ENCODE measurements at regions not wholly inside any gene's neighbourhood (a gene's known extent, or its start where the extent isn't known, plus 50 kb on each side); places are given as distances from the start of the nearest gene placed in this dataset.

GRCh38 chr5:164578911-164579310 lies 1073.5 kb downstream of the MAT2B start:
- TF ChIP-seq EHMT2 (IDR thresholded peaks at IDR 0.05; ENCODE audit: borderline replicate concordance, low read depth, low read length): no peak
- no peak for TF ChIP-seq RFX1 (IDR thresholded peaks at IDR 0.05)
- no peak for TF ChIP-seq ATF3 (CRISPR knock-in tag; IDR thresholded peaks at IDR 0.05)
- no peak for TF ChIP-seq RFX5 (IDR thresholded peaks at IDR 0.05; ENCODE audit: low read depth, low read length)
- no peak for TF ChIP-seq JDP2 (CRISPR knock-in tag; IDR thresholded peaks at IDR 0.05; ENCODE audit: borderline replicate concordance)
- TF ChIP-seq CTCF (CRISPR knock-in tag; IDR thresholded peaks at IDR 0.05): no peak
- TF ChIP-seq CREM (IDR thresholded peaks at IDR 0.05): no peak
- TF ChIP-seq CREM (CRISPR knock-in tag; IDR thresholded peaks at IDR 0.05): no peak
- no peak for TF ChIP-seq KDM3A (CRISPR knock-in tag; IDR thresholded peaks at IDR 0.05; ENCODE audit: low read depth)
- no peak for TF ChIP-seq ZNF280D (CRISPR knock-in tag; IDR thresholded peaks at IDR 0.05)
- TF ChIP-seq HDAC6 (IDR thresholded peaks at IDR 0.05; ENCODE audit: low read depth, low read length): no peak
- no peak for TF ChIP-seq FOXK1 (CRISPR knock-in tag; IDR thresholded peaks at IDR 0.05; ENCODE audit: borderline replicate concordance, low read depth)
- TF ChIP-seq RAD21 (CRISPR knock-in tag; IDR thresholded peaks at IDR 0.05): no peak
- TF ChIP-seq CBX5 (CRISPR knock-in tag; IDR thresholded peaks at IDR 0.05; ENCODE audit: borderline replicate concordance): no peak
